IMR-90 (cell line): ENCODE measurements at regions not wholly inside any gene's neighbourhood (a gene's known extent, or its start where the extent isn't known, plus 50 kb on each side); places are given as distances from the start of the nearest gene placed in this dataset.

Experiments
- ATAC-seq: fragments of 200-7000 bp; cut with Tn5 transposase; 2 replicates; pipeline ENCODE4 v1.9.1; 2020; ENCODE audit warnings: low read depth, mild to moderate bottlenecking, moderate library complexity
- BruUV-seq: library from RNA; stranded (reverse); fragments of 400-500 nt; replicated peaks from 2 replicates; lab custom pipeline; 2021; lab: Mats Ljungman, UMichigan
- CTCF ChIA-PET: fragments of 300-600 bp; formaldehyde crosslinking; extraction: SDS; loops from one replicate; lab custom pipeline; 2021; ENCODE audit warnings: antibody characterized with exemption; lab: Yijun Ruan, JAX
- POLR2A ChIA-PET: fragments of 300-600 bp; sonication (Branson Sonifier 250); formaldehyde crosslinking; loops from one replicate; lab custom pipeline; 2022; ENCODE audit warnings: antibody characterized with exemption; ENCODE audit not compliant: unreplicated experiment; lab: Charles Lee
- DNase-seq: peaks from one replicate; pipeline ENCODE4 v3.0.0; 2013
- H2AFZ ChIP-seq: replicated peaks from 2 replicates; pipeline ENCODE3; 2013; ENCODE audit warnings: low read length, mild to moderate bottlenecking; ENCODE audit not compliant: poor library complexity
- H2AK5ac ChIP-seq: 2 replicates; pipeline ENCODE4 v1.6.1; 2013; ENCODE audit warnings: low read depth, low read length, inconsistent platforms
- H2AK9ac ChIP-seq: replicated peaks from 2 replicates; pipeline ENCODE3; 2013; ENCODE audit warnings: mild to moderate bottlenecking, low read depth, low read length, moderate library complexity; ENCODE audit not compliant: poor library complexity
- H2BK120ac ChIP-seq: 2 replicates; pipeline ENCODE4 v1.6.1; 2013; ENCODE audit warnings: low read depth, low read length, inconsistent platforms
- H2BK15ac ChIP-seq: 3 replicates; pipeline ENCODE4 v1.6.1; 2013; ENCODE audit warnings: low read depth, low read length, inconsistent platforms
- H2BK20ac ChIP-seq: 2 replicates; pipeline ENCODE4 v1.6.1; 2013; ENCODE audit warnings: low read depth, mild to moderate bottlenecking, inconsistent platforms, low read length, moderate library complexity
- H2BK5ac ChIP-seq: 2 replicates; pipeline ENCODE4 v1.6.1; 2013; ENCODE audit warnings: mild to moderate bottlenecking, low read depth, low read length, inconsistent platforms; ENCODE audit not compliant: poor library complexity, severe bottlenecking
- H3K14ac ChIP-seq: replicated peaks from 2 replicates; pipeline ENCODE4 v1.6.1; 2013; ENCODE audit warnings: low read depth, low read length, inconsistent platforms
- H3K18ac ChIP-seq: 2 replicates; pipeline ENCODE4 v1.6.1; 2013; ENCODE audit warnings: low read depth, low read length, control low read depth
- H3K23ac ChIP-seq: 2 replicates; pipeline ENCODE4 v1.6.1; 2013; ENCODE audit warnings: low read depth, low read length, inconsistent platforms
- H3K27ac ChIP-seq: 2 replicates; pipeline ENCODE4 v1.5.1; 2013; ENCODE audit warnings: mild to moderate bottlenecking, control low read depth, low read length; ENCODE audit not compliant: insufficient read depth
- H3K27me3 ChIP-seq: 2 replicates; pipeline ENCODE4 v1.6.1; 2013; ENCODE audit warnings: low read length; ENCODE audit not compliant: control insufficient read depth, insufficient read depth
- H3K36me3 ChIP-seq: 2 replicates; pipeline ENCODE4 v1.6.1; 2013; ENCODE audit warnings: low read length, mixed read lengths; ENCODE audit not compliant: control insufficient read depth, insufficient read depth
- H3K4ac ChIP-seq: 2 replicates; pipeline ENCODE4 v1.6.1; 2013; ENCODE audit warnings: low read depth, low read length, inconsistent platforms
- H3K4me1 ChIP-seq: 2 replicates; pipeline ENCODE4 v1.6.1; 2013; ENCODE audit warnings: low read length, mixed read lengths; ENCODE audit not compliant: control insufficient read depth, insufficient read depth
- H3K4me2 ChIP-seq: 2 replicates; pipeline ENCODE4 v1.6.1; 2013; ENCODE audit warnings: low read depth, mild to moderate bottlenecking, control low read depth, low read length, moderate library complexity
- H3K4me3 ChIP-seq: 2 replicates; pipeline ENCODE4 v1.5.1; 2013; ENCODE audit warnings: low read depth, mild to moderate bottlenecking, control low read depth, low read length, moderate library complexity; ENCODE audit not compliant: insufficient read depth
- H3K56ac ChIP-seq: 2 replicates; pipeline ENCODE4 v1.6.1; 2013; ENCODE audit warnings: low read length, inconsistent platforms; ENCODE audit not compliant: insufficient read depth; ENCODE audit errors: extremely low read depth
- H3K79me1 ChIP-seq, 2 experiments: 2 replicates each; pipeline ENCODE4 v1.6.1; 2013; ENCODE audit warnings: low read length in 2 of 2, inconsistent platforms in 1 of 2, low read depth in 1 of 2
- H3K9ac ChIP-seq: 2 replicates; pipeline ENCODE4 v1.6.1; 2013; ENCODE audit warnings: low read depth, low read length, control low read depth
- H3K9me1 ChIP-seq: 2 replicates; pipeline ENCODE4 v1.6.1; 2013; ENCODE audit warnings: low read length, inconsistent platforms; ENCODE audit not compliant: insufficient read depth
- H3K9me3 ChIP-seq: 2 replicates; pipeline ENCODE4 v1.6.1; 2013; ENCODE audit warnings: low read length; ENCODE audit not compliant: control insufficient read depth, insufficient read depth
- H4K20me1 ChIP-seq: 2 replicates; pipeline ENCODE4 v1.6.1; 2013; ENCODE audit warnings: low read length, inconsistent platforms; ENCODE audit not compliant: insufficient read depth
- H4K5ac ChIP-seq: 2 replicates; pipeline ENCODE4 v1.6.1; 2013; ENCODE audit warnings: mild to moderate bottlenecking, low read depth, low read length, control low read depth
- H4K8ac ChIP-seq, 2 experiments: 2 replicates each; pipeline ENCODE4 v1.6.1; 2013; ENCODE audit warnings: low read depth in 2 of 2, low read length in 2 of 2, control low read depth in 1 of 2, inconsistent platforms in 1 of 2
- H4K91ac ChIP-seq: 2 replicates; pipeline ENCODE4 v1.6.1; 2013; ENCODE audit warnings: low read depth, low read length, inconsistent platforms; ENCODE audit not compliant: insufficient read depth
- BHLHE40 ChIP-seq: fragments of 150-350 bp; IDR thresholded peaks from 2 replicates; pipeline ENCODE4 v1.6.1; 2016; ENCODE audit warnings: mild to moderate bottlenecking, low read depth, low read length
- CEBPB ChIP-seq: IDR thresholded peaks from 2 replicates; pipeline ENCODE4 v1.6.1; 2012; ENCODE audit warnings: low read depth, low read length, improper control_type of control experiment
- ELK1 ChIP-seq: fragments of 150-350 bp; IDR thresholded peaks from 2 replicates; pipeline ENCODE4 v1.6.1; 2016; ENCODE audit warnings: low read depth, mild to moderate bottlenecking, low read length, moderate library complexity, borderline replicate concordance
- MXI1 ChIP-seq: IDR thresholded peaks from 2 replicates; pipeline ENCODE4 v1.6.1; 2012; ENCODE audit warnings: low read depth, mild to moderate bottlenecking, low read length, moderate library complexity, borderline replicate concordance
- POLR2A ChIP-seq: IDR thresholded peaks from 2 replicates; pipeline ENCODE4 v1.6.1; 2012; ENCODE audit warnings: mild to moderate bottlenecking, low read depth, low read length
- RCOR1 ChIP-seq: IDR thresholded peaks from 2 replicates; pipeline ENCODE4 v1.6.1; 2012; ENCODE audit warnings: mild to moderate bottlenecking, low read length, improper control_type of control experiment; ENCODE audit not compliant: insufficient replicate concordance
- SMC3 ChIP-seq: fragments of 150-350 bp; IDR thresholded peaks from 2 replicates; pipeline ENCODE4 v1.6.1; 2016; ENCODE audit warnings: low read depth, mild to moderate bottlenecking, antibody characterized with exemption, low read length, moderate library complexity
- USF2 ChIP-seq: fragments of 150-350 bp; IDR thresholded peaks from 2 replicates; pipeline ENCODE4 v1.6.1; 2017; ENCODE audit warnings: mild to moderate bottlenecking, antibody characterized with exemption, low read length, low read depth
- dilution Hi-C: fragments of 300-500 bp; cut with HindIII; formaldehyde crosslinking; loops from one replicate; pipeline ENCODE4 v1.14.3; 2018; ENCODE audit warnings: low sequenced_read_pairs; ENCODE audit not compliant: unreplicated experiment
- in situ Hi-C: fragments of 300-500 bp; cut with MboI; formaldehyde crosslinking; loops from 3 replicates; pipeline ENCODE4 v1.14.3; 2019; ENCODE audit warnings: low sequenced_read_pairs, inconsistent platforms, mixed read lengths
- intact Hi-C: fragments of 100-400 bp; cut with micrococcal nuclease; formaldehyde crosslinking; loops from 2 replicates; pipeline ENCODE4 v1.10.0; 2022

- H3K9me1 ChIP-seq = no peaks in the 10 kb centered on the region
- no peak overlapping the region for H3K56ac ChIP-seq
- no peak overlapping the region for H4K91ac ChIP-seq
- no peak overlapping the region for H2BK120ac ChIP-seq
- no peak overlapping the region for H3K4me3 ChIP-seq
- H3K79me1 ChIP-seq = no peaks in the 10 kb centered on the region
- H3K23ac ChIP-seq = no peak overlapping the region
- no peak overlapping the region for H2AFZ ChIP-seq
- TF ChIP-seq SMC3 (no peak), RCOR1 (no peak), USF2 (no peak), POLR2A (no peak), ELK1 (no peak), CEBPB (no peak), BHLHE40 (no peak), MXI1 (no peak)
- no TSS peak for BruUV-seq
- no peaks in the 10 kb centered on the region for H3K36me3 ChIP-seq
- no peak for DNase-seq
- no peak for ATAC-seq
- H2BK5ac ChIP-seq = no peak overlapping the region
- no peak overlapping the region for H3K27ac ChIP-seq
- no peak overlapping the region for H2BK15ac ChIP-seq
- no peak overlapping the region for H2AK5ac ChIP-seq
- H4K20me1 ChIP-seq = no peaks in the 10 kb centered on the region
- H2AK9ac ChIP-seq = no peak overlapping the region
- no peak overlapping the region for H4K5ac ChIP-seq
- no peaks in the 10 kb centered on the region for H3K9me3 ChIP-seq
- no peak overlapping the region for H3K18ac ChIP-seq
- in situ Hi-C loops = no loop called here
- H3K4me1 ChIP-seq = no peaks in the 10 kb centered on the region
- dilution Hi-C loops = no loop called here
- no peak overlapping the region for H4K8ac ChIP-seq
- no peaks in the 10 kb centered on the region; the same call in 1 of the 2 replicates for H3K27me3 ChIP-seq
- H3K14ac ChIP-seq = no peak overlapping the region
- H3K4me2 ChIP-seq = no peak overlapping the region
- no peak overlapping the region for H2BK20ac ChIP-seq
- CTCF ChIA-PET = no interaction called here
- no peak overlapping the region for H3K9ac ChIP-seq
- no peak overlapping the region for H3K4ac ChIP-seq
- POLR2A ChIA-PET = no interaction called here
- intact Hi-C loops = no loop called here
Measured at GRCh38 chr9:89787595-89787994, 182.8 kb downstream of the GADD45G start.
